Stomach (tissue), 4 donors: ENCODE measurements at regions not wholly inside any gene's neighbourhood (a gene's known extent, or its start where the extent isn't known, plus 50 kb on each side); places are given as distances from the start of the nearest gene placed in this dataset.

Experiments used
- CTCF ChIP-seq, 7 experiments: fragments of 450-650 bp in 4 of 7; fragments of 200-600 bp in 3 of 7; sonication (generic) in 3 of 7; IDR thresholded peaks; one replicate each; pipeline ENCODE4 v1.5.1; 2016 to 2019; ENCODE audit warnings: antibody characterized with exemption in 7 of 7, control low read depth in 2 of 7, mild to moderate bottlenecking in 1 of 7
- POLR2A ChIP-seq, 4 donors: fragments of 450-650 bp; IDR thresholded peaks; one replicate each; pipeline ENCODE4 v1.6.1; 2016; ENCODE audit warnings: antibody characterized with exemption in 4 of 4, control low read depth in 2 of 4, mild to moderate bottlenecking in 1 of 4, moderate library complexity in 1 of 4

DNA sequence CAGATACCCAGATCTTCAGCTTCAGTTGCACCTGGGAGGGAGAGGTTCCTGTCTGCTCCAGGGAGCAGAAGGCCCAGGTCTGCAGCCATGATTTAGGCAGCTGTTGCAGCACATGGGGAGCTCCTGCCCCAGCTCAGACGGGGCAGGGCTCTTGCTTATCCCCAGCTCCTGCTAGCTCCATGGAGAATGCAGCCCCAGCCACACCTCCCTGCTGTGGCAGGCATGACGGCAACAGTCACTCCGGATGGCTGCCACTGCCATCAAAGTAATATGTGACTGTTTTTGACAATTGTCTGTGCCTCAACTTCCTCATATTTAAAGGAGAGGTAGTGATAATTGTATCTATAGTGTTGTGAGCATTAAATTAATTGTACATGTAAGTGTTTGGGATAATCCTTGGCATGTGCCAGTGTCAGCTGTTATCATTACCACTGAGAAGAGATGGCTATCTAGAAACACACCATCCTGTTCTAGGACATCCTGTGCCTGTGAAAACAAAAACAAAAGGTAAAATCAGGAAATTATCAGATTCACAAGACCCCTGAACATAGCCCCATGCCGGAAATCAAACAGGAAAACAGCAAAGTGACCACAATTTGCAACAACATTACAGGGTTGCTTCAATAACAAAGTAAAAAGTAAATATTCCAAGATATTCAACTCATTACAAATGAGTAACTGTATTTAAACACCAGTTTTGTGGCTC lies 1048.8 kb upstream of the ACO1 start:
- TF ChIP-seq POLR2A (IDR thresholded peaks at IDR 0.05) (no peak), CTCF (IDR thresholded peaks at IDR 0.05) (no peak)
